Natural killer cell treated with Interleukin-12 subunit alpha and Interleukin-12 subunit beta and Interleukin-15 and Interleukin-18, amount 100 ng/mL, for 72 hours (primary cell): ENCODE measurements at regions not wholly inside any gene's neighbourhood (a gene's known extent, or its start where the extent isn't known, plus 50 kb on each side); places are given as distances from the start of the nearest gene placed in this dataset.
"Not testable (repeated sequence)": the region's sequence is repeated elsewhere in the genome, so short reads cannot be mapped to it uniquely, and the experiment has no call there.

ENCODE experiments used
- ATAC-seq, 2 donors: fragments of 150-1000 bp; cut with Tn5 transposase in 1 of 2; sonication (Bioruptor Pico), chemical (Tn5 transposase) in 1 of 2; 2 replicates each; pipeline ENCODE4 v1.10.0; 2021
- DNase-seq: peaks from one replicate; pipeline ENCODE4 v3.0.0; 2022; ENCODE audit warnings: low spot score
- H3K27ac Mint-ChIP-seq, 2 donors: 1 replicate in 1 of 2; 2 replicates in 1 of 2; pipeline ENCODE4 v1.8.0; 2022; ENCODE audit warnings: mixed read lengths in 2 of 2, mild to moderate bottlenecking in 1 of 2, moderate library complexity in 1 of 2
- H3K27me3 Mint-ChIP-seq, 2 donors: 1 replicate in 1 of 2; 2 replicates in 1 of 2; pipeline ENCODE4 v1.8.0; 2022; ENCODE audit warnings: mixed read lengths in 2 of 2
- H3K36me3 Mint-ChIP-seq: one replicate; pipeline ENCODE4 v1.8.0; 2022; ENCODE audit warnings: mixed read lengths
- H3K4me1 Mint-ChIP-seq, 2 donors: 1 replicate in 1 of 2; 2 replicates in 1 of 2; pipeline ENCODE4 v1.8.0; 2022; ENCODE audit warnings: low read depth in 2 of 2, mixed read lengths in 2 of 2, mild to moderate bottlenecking in 1 of 2
- H3K4me3 Mint-ChIP-seq: one replicate; pipeline ENCODE4 v1.8.0; 2022; ENCODE audit warnings: mixed read lengths
- H3K9me3 Mint-ChIP-seq: 2 replicates; pipeline ENCODE4 v1.8.0; 2022; ENCODE audit warnings: mixed read lengths

GRCh38 chr10:84696610-84697009 lies 368.2 kb downstream of the CCSER2 start:
- DNase-seq: no peak

GRCh38 chr10:84698989-84699388 lies 370.6 kb downstream of the CCSER2 start:
- Mint-ChIP-seq H3K9me3 (no peaks in the 10 kb centered on the region), H3K4me3 (no peak overlapping the region), H3K4me1 (no peaks in the 10 kb centered on the region), H3K36me3 (no peaks in the 10 kb centered on the region), H3K27me3 (peaks cover 0 to 7% of the 10 kb centered on the region in 2 donors), H3K27ac (no peak overlapping the region)
- ATAC-seq (peak in 1 of 2 donors; percentile 10), DNase-seq (no peak)

More at GRCh38 chr10:84696610-84697009, 368.2 kb downstream of the CCSER2 start:
- no peaks in the 10 kb centered on the region for H3K36me3 Mint-ChIP-seq
- no peak overlapping the region for H3K27ac Mint-ChIP-seq
- H3K4me3 Mint-ChIP-seq: no peak overlapping the region
- H3K4me1 Mint-ChIP-seq: no peaks in the 10 kb centered on the region
- H3K9me3 Mint-ChIP-seq: no peaks in the 10 kb centered on the region
- ATAC-seq: no peak
- H3K27me3 Mint-ChIP-seq: peaks cover 0 to 14% of the 10 kb centered on the region in 2 donors

GRCh38 chr10:84700668-84701369 lies 372.4 kb downstream of the CCSER2 start:
- H3K27ac Mint-ChIP-seq: no peak overlapping the region
- H3K4me3 Mint-ChIP-seq: no peak overlapping the region
- H3K36me3 Mint-ChIP-seq: no peaks in the 10 kb centered on the region
- no peaks in the 10 kb centered on the region for H3K9me3 Mint-ChIP-seq
- DNase-seq (no peak), ATAC-seq (no peak)
- peaks cover 0 to 7% of the 10 kb centered on the region in 2 donors for H3K27me3 Mint-ChIP-seq
- H3K4me1 Mint-ChIP-seq: no peaks in the 10 kb centered on the region

GRCh38 chr10:84701370-84701720 lies 373.0 kb downstream of the CCSER2 start:
- no peak overlapping the region for H3K27ac Mint-ChIP-seq
- H3K4me3 Mint-ChIP-seq: no peak overlapping the region
- no peaks in the 10 kb centered on the region for H3K36me3 Mint-ChIP-seq
- DNase-seq (no peak), ATAC-seq (no peak)
- H3K9me3 Mint-ChIP-seq: no peaks in the 10 kb centered on the region
- peaks cover 0 to 7% of the 10 kb centered on the region in 2 donors for H3K27me3 Mint-ChIP-seq
- no peaks in the 10 kb centered on the region for H3K4me1 Mint-ChIP-seq

DNA sequence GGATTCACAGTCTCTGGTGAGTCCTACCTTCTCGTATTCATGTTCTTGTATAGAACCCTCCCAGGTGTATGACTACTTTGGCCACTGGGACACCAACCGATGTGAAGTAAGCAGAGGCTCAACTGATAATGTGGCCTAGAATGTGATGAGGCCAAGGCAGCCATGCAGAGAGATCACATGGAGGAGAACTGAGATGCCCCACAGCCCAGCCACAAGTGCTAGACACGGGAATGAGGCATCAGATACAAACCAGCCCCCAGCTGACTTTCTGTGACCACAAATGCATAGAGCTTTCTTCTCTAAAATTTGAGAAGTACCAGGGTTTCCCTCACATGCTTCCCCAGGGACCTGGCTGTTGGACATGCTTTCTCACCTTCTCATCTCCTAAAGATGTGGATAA lies 375.7 kb downstream of the CCSER2 start:
- Mint-ChIP-seq H3K4me1 (no peaks in the 10 kb centered on the region), H3K4me3 (no peak overlapping the region), H3K9me3 (no peaks in the 10 kb centered on the region), H3K27ac (no peak overlapping the region), H3K27me3 (peaks cover 0 to 7% of the 10 kb centered on the region in 2 donors), H3K36me3 (no peaks in the 10 kb centered on the region)
- ATAC-seq (no peak), DNase-seq (no peak)

DNA sequence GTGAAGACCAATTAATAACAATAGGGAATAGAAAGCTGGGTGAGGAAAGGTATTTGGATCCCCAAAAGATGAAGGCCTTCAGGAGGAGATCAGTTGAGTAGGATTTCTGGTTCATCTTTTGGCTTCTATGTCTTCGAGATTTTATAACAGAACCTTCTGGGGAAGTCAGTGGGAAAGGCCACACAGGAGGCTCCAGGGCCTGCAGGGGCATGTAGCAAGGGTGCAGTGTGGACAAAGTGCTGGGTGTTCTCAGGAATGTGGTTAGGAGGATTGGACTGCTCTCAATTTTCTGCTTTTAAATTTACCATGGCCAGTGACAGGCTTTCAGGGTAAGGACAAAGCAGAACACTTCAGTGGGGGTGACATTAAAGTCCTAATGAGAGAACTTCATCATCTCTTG lies 378.0 kb downstream of the CCSER2 start:
- DNase-seq: no peak
- peaks cover 6 to 18% of the 10 kb centered on the region in 2 donors for H3K27me3 Mint-ChIP-seq
- H3K4me1 Mint-ChIP-seq: no peaks in the 10 kb centered on the region
- no peaks in the 10 kb centered on the region for H3K9me3 Mint-ChIP-seq
- ATAC-seq: no peak
- H3K27ac Mint-ChIP-seq: no peak overlapping the region
- no peaks in the 10 kb centered on the region for H3K36me3 Mint-ChIP-seq
- H3K4me3 Mint-ChIP-seq: no peak overlapping the region

- H3K27me3 Mint-ChIP-seq: peaks cover 6 to 18% of the 10 kb centered on the region in 2 donors
- ATAC-seq (no peak), DNase-seq (no peak)
- H3K9me3 Mint-ChIP-seq: no peaks in the 10 kb centered on the region
- no peak overlapping the region for H3K27ac Mint-ChIP-seq
- no peaks in the 10 kb centered on the region for H3K36me3 Mint-ChIP-seq
- H3K4me3 Mint-ChIP-seq: no peak overlapping the region
- H3K4me1 Mint-ChIP-seq: no peaks in the 10 kb centered on the region
These were observed 378.5 kb downstream of the CCSER2 start for GRCh38 chr10:84706875-84707274.

- H3K4me3 Mint-ChIP-seq: no peak overlapping the region
- DNase-seq: no peak
These were observed 387.5 kb downstream of the CCSER2 start for GRCh38 chr10:84715911-84716310.

GRCh38 chr10:84718877-84719616 lies 390.7 kb downstream of the CCSER2 start:
- Mint-ChIP-seq H3K4me3 (no peak overlapping the region), H3K27me3 (peaks cover 0 to 4% of the 10 kb centered on the region in 2 donors), H3K27ac (no peak overlapping the region), H3K9me3 (no peaks in the 10 kb centered on the region), H3K36me3 (no peaks in the 10 kb centered on the region), H3K4me1 (no peaks in the 10 kb centered on the region)
- no peak for ATAC-seq
- no peak for DNase-seq

More at GRCh38 chr10:84715911-84716310, 387.5 kb downstream of the CCSER2 start:
- ATAC-seq: peak in 1 of 2 donors; percentile 46
- Mint-ChIP-seq H3K9me3 (no peaks in the 10 kb centered on the region), H3K27ac (no peak overlapping the region), H3K27me3 (peaks cover 5 to 6% of the 10 kb centered on the region in 2 donors), H3K36me3 (no peaks in the 10 kb centered on the region), H3K4me1 (no peaks in the 10 kb centered on the region)

GRCh38 chr10:84719687-84720086 lies 391.3 kb downstream of the CCSER2 start:
- H3K27me3 Mint-ChIP-seq: peaks cover 0 to 4% of the 10 kb centered on the region in 2 donors
- no peaks in the 10 kb centered on the region for H3K9me3 Mint-ChIP-seq
- H3K27ac Mint-ChIP-seq: no peak overlapping the region
- no peak for ATAC-seq
- H3K4me3 Mint-ChIP-seq: no peak overlapping the region
- no peaks in the 10 kb centered on the region for H3K36me3 Mint-ChIP-seq
- DNase-seq: no peak
- H3K4me1 Mint-ChIP-seq: no peaks in the 10 kb centered on the region

DNA sequence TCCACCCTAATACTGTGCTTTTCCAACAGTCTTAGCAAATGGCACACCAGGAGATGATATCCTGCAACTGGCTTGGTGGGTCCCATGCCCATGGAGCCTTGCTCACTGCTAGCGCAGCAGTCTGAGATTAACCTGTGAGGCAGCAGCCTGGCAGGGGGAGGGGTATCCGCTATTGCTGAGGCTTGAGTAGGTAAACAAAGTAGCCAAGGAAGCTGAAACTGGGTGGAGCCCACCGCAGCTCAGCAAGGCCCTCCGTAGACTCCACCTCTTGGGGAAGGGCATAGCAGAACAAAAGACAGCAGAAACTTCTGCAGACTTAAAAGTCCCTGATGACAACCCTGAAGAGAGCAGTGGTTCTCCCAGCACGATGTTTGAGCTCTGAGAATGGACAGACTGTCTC lies 399.0 kb downstream of the CCSER2 start:
- Mint-ChIP-seq H3K9me3 (peaks cover 11% of the 10 kb centered on the region), H3K4me3 (no peak overlapping the region), H3K27me3 (no peaks in the 10 kb centered on the region), H3K27ac (no peak overlapping the region), H3K4me1 (no peaks in the 10 kb centered on the region), H3K36me3 (no peaks in the 10 kb centered on the region)
- no peak for DNase-seq
- ATAC-seq: no peak

DNA sequence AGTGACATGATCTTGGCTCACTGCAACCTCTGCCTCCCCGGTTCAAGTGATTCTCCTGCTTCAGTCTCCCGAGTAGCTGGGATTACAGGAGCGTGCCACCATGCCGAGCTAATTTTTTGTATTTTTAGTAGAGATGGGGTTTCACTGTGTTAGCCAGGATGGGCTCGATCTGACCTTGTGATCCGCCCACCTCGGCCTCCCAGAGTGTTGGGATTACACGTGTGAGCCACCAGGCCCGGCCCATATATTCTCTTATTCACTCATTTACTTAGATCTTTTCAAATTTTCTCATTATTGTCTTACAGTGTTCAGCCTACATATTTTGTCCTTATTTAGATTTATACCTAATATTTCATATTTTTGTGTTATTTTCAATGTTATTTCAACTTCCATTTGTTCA lies 410.7 kb downstream of the CCSER2 start:
- H3K4me3 Mint-ChIP-seq, H3K4me1 Mint-ChIP-seq, ATAC-seq, H3K27me3 Mint-ChIP-seq, H3K27ac Mint-ChIP-seq, DNase-seq, H3K9me3 Mint-ChIP-seq, H3K36me3 Mint-ChIP-seq: not testable (repeated sequence)

- Mint-ChIP-seq H3K36me3 (no peaks in the 10 kb centered on the region), H3K4me1 (no peaks in the 10 kb centered on the region), H3K27me3 (no peaks in the 10 kb centered on the region), H3K9me3 (no peaks in the 10 kb centered on the region), H3K27ac (no peak overlapping the region), H3K4me3 (no peak overlapping the region)
- ATAC-seq (no peak), DNase-seq (no peak)
These were observed 411.3 kb downstream of the CCSER2 start for GRCh38 chr10:84739641-84740040.

- no peaks in the 10 kb centered on the region for H3K4me1 Mint-ChIP-seq
- H3K36me3 Mint-ChIP-seq: no peaks in the 10 kb centered on the region
- peaks cover 3 to 11% of the 10 kb centered on the region in 2 donors for H3K27me3 Mint-ChIP-seq
- DNase-seq: no peak
- H3K27ac Mint-ChIP-seq: no peak overlapping the region
- no peak overlapping the region for H3K4me3 Mint-ChIP-seq
- ATAC-seq: no peak
- H3K9me3 Mint-ChIP-seq: no peaks in the 10 kb centered on the region
These were observed 415.1 kb downstream of the CCSER2 start for GRCh38 chr10:84743483-84743882.
